Fibroblast of lung (primary cell): ENCODE measurements at regions not wholly inside any gene's neighbourhood (a gene's known extent, or its start where the extent isn't known, plus 50 kb on each side); places are given as distances from the start of the nearest gene placed in this dataset.

Source experiments
- DNase-seq, 2 donors: peaks; one replicate each; pipeline versions ENCODE4 v3.0.0 to v3.0.0-alpha.2; 2010; ENCODE audit warnings: low read depth in 2 of 2
- H2AFZ ChIP-seq: 2 replicates; pipeline ENCODE4 v1.5.1; 2012; ENCODE audit warnings: low read length, control low read depth, inconsistent platforms
- H3K27ac ChIP-seq: 2 replicates; pipeline ENCODE4 v1.5.1; 2011; ENCODE audit warnings: low read length, control low read depth; ENCODE audit not compliant: insufficient read depth
- H3K27me3 ChIP-seq: 2 replicates; pipeline ENCODE4 v1.5.1; 2011; ENCODE audit warnings: mild to moderate bottlenecking, low read length; ENCODE audit not compliant: control insufficient read depth, insufficient read depth
- H3K36me3 ChIP-seq: 2 replicates; pipeline ENCODE4 v1.5.1; 2011; ENCODE audit warnings: low read length; ENCODE audit not compliant: control insufficient read depth, insufficient read depth
- H3K4me1 ChIP-seq: 2 replicates; pipeline ENCODE4 v1.5.1; 2011; ENCODE audit warnings: low read length; ENCODE audit not compliant: control insufficient read depth, insufficient read depth; ENCODE audit errors: extremely low read depth
- H3K4me2 ChIP-seq: 2 replicates; pipeline ENCODE4 v1.5.1; 2011; ENCODE audit warnings: low read length, control low read depth; ENCODE audit not compliant: insufficient read depth; ENCODE audit errors: extremely low read depth
- H3K4me3 ChIP-seq, 4 experiments: fragments of 200-600 bp in 1 of 4; sonication (generic) in 1 of 4; replicated peaks in 1 of 4; 2 replicates each; pipeline ENCODE4 v1.5.1; 2011 to 2016; ENCODE audit warnings: low read length in 4 of 4, low read depth in 3 of 4, mild to moderate bottlenecking in 3 of 4, control low read depth in 2 of 4, inconsistent platforms in 1 of 4, mixed read lengths in 1 of 4; ENCODE audit not compliant: insufficient read depth in 1 of 4; ENCODE audit errors: control extremely low read depth in 1 of 4
- H3K79me2 ChIP-seq: 2 replicates; pipeline ENCODE4 v1.5.1; 2012; ENCODE audit warnings: mild to moderate bottlenecking, low read length, inconsistent platforms; ENCODE audit not compliant: control insufficient read depth, insufficient read depth
- H3K9ac ChIP-seq: 2 replicates; pipeline ENCODE4 v1.5.1; 2011; ENCODE audit warnings: mild to moderate bottlenecking, low read length, control low read depth; ENCODE audit not compliant: insufficient read depth
- H3K9me3 ChIP-seq: 2 replicates; pipeline ENCODE4 v1.5.1; 2012; ENCODE audit warnings: low read depth, low read length; ENCODE audit not compliant: control insufficient read depth, insufficient read depth
- H4K20me1 ChIP-seq: 2 replicates; pipeline ENCODE4 v1.5.1; 2011; ENCODE audit warnings: low read length; ENCODE audit not compliant: control insufficient read depth, insufficient read depth; ENCODE audit errors: extremely low read depth
- CTCF ChIP-seq, 2 donors: IDR thresholded peaks in 1 of 2; conservative IDR thresholded peaks in 1 of 2; 1 replicate in 1 of 2; 2 replicates in 1 of 2; pipeline ENCODE4 v1.5.1; 2011 to 2012; ENCODE audit warnings: low read length in 2 of 2, control low read depth in 1 of 2, inconsistent platforms in 1 of 2, low read depth in 1 of 2, mild to moderate bottlenecking in 1 of 2
- EZH2 ChIP-seq: IDR thresholded peaks from 2 replicates; pipeline ENCODE4 v1.5.1; 2012; ENCODE audit warnings: low read length, control low read depth, mild to moderate bottlenecking; ENCODE audit errors: missing control alignments

GRCh38 chr12:58539295-58539694 lies 381.0 kb downstream of the LRIG3 start:
- Histone ChIP-seq H3K36me3 (no peaks in the 10 kb centered on the region), H3K27me3 (no peaks in the 10 kb centered on the region), H2AFZ (no peak overlapping the region), H3K27ac (no peak overlapping the region), H3K9ac (no peak overlapping the region), H4K20me1 (no peaks in the 10 kb centered on the region), H3K4me1 (peaks cover 15% of the 10 kb centered on the region), H3K9me3 (no peaks in the 10 kb centered on the region), H3K4me2 (no peak overlapping the region), H3K4me3 (no peak overlapping the region), H3K79me2 (no peaks in the 10 kb centered on the region)
- no peak for DNase-seq
- TF ChIP-seq CTCF (conservative IDR thresholded peaks at IDR 0.05 in 1 of 2, IDR thresholded peaks at IDR 0.05 in 1 of 2; ENCODE audit: low read depth in 1 of 2, low read length in 2 of 2) = no peak
- TF ChIP-seq EZH2 = no peak

GRCh38 chr12:58540480-58541299 lies 379.6 kb downstream of the LRIG3 start:
- H3K9me3 ChIP-seq = no peaks in the 10 kb centered on the region
- TF ChIP-seq CTCF (conservative IDR thresholded peaks at IDR 0.05 in 1 of 2, IDR thresholded peaks at IDR 0.05 in 1 of 2; ENCODE audit: low read depth in 1 of 2, low read length in 2 of 2) (peak; percentile 89 to 94), EZH2 (no peak)
- H3K4me2 ChIP-seq = no peak overlapping the region
- no peak overlapping the region for H3K4me3 ChIP-seq
- H2AFZ ChIP-seq = no peak overlapping the region
- no peak overlapping the region for H3K9ac ChIP-seq
- H4K20me1 ChIP-seq = no peaks in the 10 kb centered on the region
- peaks cover 15% of the 10 kb centered on the region for H3K4me1 ChIP-seq
- H3K79me2 ChIP-seq = no peaks in the 10 kb centered on the region
- H3K27me3 ChIP-seq = no peaks in the 10 kb centered on the region
- peak; percentile 83 to 94 for DNase-seq
- H3K27ac ChIP-seq = no peak overlapping the region
- no peaks in the 10 kb centered on the region for H3K36me3 ChIP-seq

GRCh38 chr12:58541300-58541690 lies 379.0 kb downstream of the LRIG3 start:
- H3K4me3 ChIP-seq = no peak overlapping the region
- no peaks in the 10 kb centered on the region for H3K36me3 ChIP-seq
- no peak overlapping the region for H2AFZ ChIP-seq
- no peak for TF ChIP-seq EZH2
- no peak for TF ChIP-seq CTCF (conservative IDR thresholded peaks at IDR 0.05 in 1 of 2, IDR thresholded peaks at IDR 0.05 in 1 of 2; ENCODE audit: low read depth in 1 of 2, low read length in 2 of 2)
- H3K4me2 ChIP-seq = no peak overlapping the region
- H3K27ac ChIP-seq = no peak overlapping the region
- H3K9me3 ChIP-seq = no peaks in the 10 kb centered on the region
- DNase-seq = peak in 1 of 2 donors; percentile 72
- no peaks in the 10 kb centered on the region for H4K20me1 ChIP-seq
- no peaks in the 10 kb centered on the region for H3K27me3 ChIP-seq
- H3K79me2 ChIP-seq = no peaks in the 10 kb centered on the region
- peaks cover 15% of the 10 kb centered on the region for H3K4me1 ChIP-seq
- no peak overlapping the region for H3K9ac ChIP-seq
